K562 (cell line): ENCODE measurements at regions not wholly inside any gene's neighbourhood (a gene's known extent, or its start where the extent isn't known, plus 50 kb on each side); places are given as distances from the start of the nearest gene placed in this dataset.

ENCODE experiments used
- ATAC-seq: fragments of 200-7000 bp; cut with Tn5 transposase; 3 replicates; pipeline ENCODE4 v1.9.1; 2020; ENCODE audit warnings: moderate library complexity
- BruUV-seq: library from RNA; stranded (reverse); fragments of 400-500 nt; replicated peaks from 2 replicates; lab custom pipeline; 2021; lab: Mats Ljungman, UMichigan
- CTCF ChIA-PET: fragments of 300-600 bp; formaldehyde crosslinking; extraction: SDS; loops from one replicate; lab custom pipeline; 2021; ENCODE audit warnings: low intra/inter-chr PET ratio; lab: Yijun Ruan, JAX
- POLR2A ChIA-PET: fragments of 300-600, 350-650 bp; sonication (Branson Sonifier 250); formaldehyde crosslinking; extraction: SDS; loops from one replicate; lab custom pipeline; 2021; ENCODE audit warnings: antibody characterized with exemption, inconsistent platforms; lab: Yijun Ruan, JAX
- DNase-seq, 4 experiments: peaks; one replicate each; pipeline versions ENCODE4 v3.0.0 to v3.0.0-alpha.2; 2011 to 2018; ENCODE audit warnings: low spot score in 3 of 4, mixed read lengths in 3 of 4; ENCODE audit errors: extremely low read depth in 1 of 4
- FAIRE-seq: peaks from 2 replicates; lab custom pipeline; 2011; peaks lifted over from hg19 to GRCh38; lab: Jason Lieb, UNC
- H2AFZ ChIP-seq: 2 replicates; pipeline ENCODE4 v1.6.0; 2011; ENCODE audit warnings: low read depth, low read length, control low read depth, inconsistent platforms
- H3K27ac ChIP-seq: fragments of 200-600 bp; 3 replicates; pipeline ENCODE4 v1.8.0; 2011; ENCODE audit warnings: low read depth, mild to moderate bottlenecking, control low read depth, inconsistent platforms, low read length, moderate library complexity, mixed read lengths; ENCODE audit errors: extremely low read depth
- H3K27me3 ChIP-seq, 2 experiments: fragments of 300-600 bp in 1 of 2; 2 replicates in 1 of 2; 3 replicates in 1 of 2; pipeline versions ENCODE4 v1.6.0 to v1.8.0; 2011; ENCODE audit warnings: inconsistent platforms in 2 of 2, low read length in 2 of 2, mild to moderate bottlenecking in 1 of 2, mixed read lengths in 1 of 2, moderate library complexity in 1 of 2; ENCODE audit not compliant: control insufficient read depth in 2 of 2, insufficient read depth in 2 of 2
- H3K36me3 ChIP-seq: fragments of 300-600 bp; 3 replicates; pipeline ENCODE4 v1.8.0; 2011; ENCODE audit warnings: mild to moderate bottlenecking, low read length, inconsistent platforms; ENCODE audit not compliant: control insufficient read depth, insufficient read depth
- H3K4me1 ChIP-seq, 2 experiments: fragments of 200-600 bp in 1 of 2; replicated peaks in 1 of 2; 2 replicates in 1 of 2; 3 replicates in 1 of 2; pipeline versions ENCODE4 v1.5.1 to v1.8.0; 2011; ENCODE audit warnings: inconsistent platforms in 2 of 2, low read length in 2 of 2, mild to moderate bottlenecking in 1 of 2, mixed read lengths in 1 of 2, moderate library complexity in 1 of 2; ENCODE audit not compliant: control insufficient read depth in 2 of 2, insufficient read depth in 2 of 2
- H3K4me2 ChIP-seq: 2 replicates; pipeline ENCODE4 v1.6.1; 2011; ENCODE audit warnings: low read length, control low read depth, inconsistent platforms, mixed read lengths; ENCODE audit not compliant: insufficient read depth
- H3K4me3 ChIP-seq: fragments of 200-600 bp; sonication (generic), shearing (Covaris generic); 2 replicates; pipeline ENCODE4 v1.5.1; 2016; ENCODE audit warnings: control low read depth, inconsistent platforms
- H3K79me2 ChIP-seq: fragments of 200-600 bp; 3 replicates; pipeline ENCODE4 v1.8.0; 2011; ENCODE audit warnings: low read length, inconsistent platforms; ENCODE audit not compliant: control insufficient read depth, insufficient read depth
- H3K9ac ChIP-seq, 2 experiments: 2 replicates each; pipeline versions ENCODE4 v1.6.0 to v1.6.1; 2011; ENCODE audit warnings: low read depth in 2 of 2, low read length in 2 of 2, control low read depth in 1 of 2, inconsistent platforms in 1 of 2, mild to moderate bottlenecking in 1 of 2, mixed read lengths in 1 of 2; ENCODE audit not compliant: insufficient read depth in 1 of 2
- H3K9me1 ChIP-seq: one replicate; pipeline ENCODE4 v1.6.0; 2011; ENCODE audit warnings: inconsistent platforms, mild to moderate bottlenecking, low read length, moderate library complexity; ENCODE audit not compliant: control insufficient read depth, insufficient read depth
- H3K9me3 ChIP-seq: replicated peaks from 2 replicates; pipeline ENCODE4 v1.5.1; 2011; ENCODE audit warnings: low read depth, low read length, inconsistent platforms; ENCODE audit not compliant: control insufficient read depth, insufficient read depth
- H4K20me1 ChIP-seq: replicated peaks from 2 replicates; pipeline ENCODE4 v1.6.1; 2011; ENCODE audit warnings: low read length, inconsistent platforms, mixed read lengths; ENCODE audit not compliant: control insufficient read depth, insufficient read depth
- CBX8 ChIP-seq: fragments of 200-600 bp; sonication (generic); IDR thresholded peaks from 2 replicates; pipeline ENCODE4 v1.6.1; 2012; ENCODE audit warnings: borderline replicate concordance, mixed run types, low read depth, mild to moderate bottlenecking, moderate library complexity, mixed read lengths, low read length, control low read depth, inconsistent platforms; ENCODE audit not compliant: poor library complexity, severe bottlenecking; ENCODE audit errors: extremely low read depth
- IRF2 ChIP-seq: sonication (generic); formaldehyde crosslinking; IDR thresholded peaks from 2 replicates; pipeline ENCODE4 v1.8.1; 2022; ENCODE audit warnings: mild to moderate bottlenecking, missing genetic modification reagents
- ZBTB2 ChIP-seq: fragments of 450-650 bp; IDR thresholded peaks from 2 replicates; pipeline ENCODE4 v1.6.1; 2016; ENCODE audit warnings: antibody characterized with exemption
- ZNF79 ChIP-seq: fragments of 250-450 bp; sonication (Bioruptor Pico); IDR thresholded peaks from 2 replicates; pipeline ENCODE4 v1.4.0; 2020; ENCODE audit warnings: low read depth, mild to moderate bottlenecking, moderate library complexity
- ZNF830 ChIP-seq: fragments of 250-450 bp; sonication (Bioruptor Pico); IDR thresholded peaks from 2 replicates; pipeline ENCODE4 v1.5.0; 2021; ENCODE audit warnings: mild to moderate bottlenecking
- WGBS: fragments of 100-300 bp; shearing (Covaris generic); methylation state at CpG from one replicate; pipeline ENCODE4 v1.1.6; 2016; ENCODE audit warnings: low coverage, mixed read lengths; ENCODE audit not compliant: insufficient coverage; ENCODE audit errors: missing lambda C conversion rate; 5-methylcytosine and 5-hydroxymethylcytosine counted together
- in situ Hi-C: fragments of 300-500 bp; cut with MboI; formaldehyde crosslinking; loops from 4 replicates; pipeline ENCODE4 v1.15.0; 2018; ENCODE audit warnings: inconsistent platforms, mixed read lengths
- intact Hi-C: fragments of 100-400 bp; cut with micrococcal nuclease; formaldehyde crosslinking; loops from 2 replicates; pipeline ENCODE4 v1.14.2; 2022
- TF ChIP-seq, protein P1 (sequence below), 3 experiments: IDR thresholded peaks in 2 of 3; conservative IDR thresholded peaks in 1 of 3; 2 replicates each; pipeline ENCODE4 v1.5.1; 2011 to 2012; ENCODE audit warnings: low read length in 3 of 3, mild to moderate bottlenecking in 3 of 3, control low read depth in 2 of 3, improper control_type of control experiment in 1 of 3, inconsistent platforms in 1 of 3, low read depth in 1 of 3, mixed read lengths in 1 of 3, moderate library complexity in 1 of 3; ENCODE audit not compliant: insufficient read depth in 2 of 3

GRCh38 chr7:51459809-51460208 is 143.2 kb upstream of the COBL start:
- intact Hi-C loops (no loop called here), in situ Hi-C loops (no loop called here)
- no peak overlapping the region for H3K4me2 ChIP-seq
- H3K27me3 ChIP-seq, result peaks cover 0 to 4% of the 10 kb centered on the region in 2 experiments; a peak in 2 of 5 replicates
- no peak overlapping the region for H3K4me3 ChIP-seq
- POLR2A ChIA-PET, result no interaction called here
- H3K9me1 ChIP-seq, result no peaks in the 10 kb centered on the region
- DNase-seq (no peak), ATAC-seq (peak; percentile 41; the same call in 1 of the 3 replicates), FAIRE-seq (no peak)
- CTCF ChIA-PET, result no interaction called here
- no peaks in the 10 kb centered on the region for H3K36me3 ChIP-seq
- H3K79me2 ChIP-seq, result no peaks in the 10 kb centered on the region
- TF ChIP-seq IRF2, result no peak
- TF ChIP-seq, protein P1, sequence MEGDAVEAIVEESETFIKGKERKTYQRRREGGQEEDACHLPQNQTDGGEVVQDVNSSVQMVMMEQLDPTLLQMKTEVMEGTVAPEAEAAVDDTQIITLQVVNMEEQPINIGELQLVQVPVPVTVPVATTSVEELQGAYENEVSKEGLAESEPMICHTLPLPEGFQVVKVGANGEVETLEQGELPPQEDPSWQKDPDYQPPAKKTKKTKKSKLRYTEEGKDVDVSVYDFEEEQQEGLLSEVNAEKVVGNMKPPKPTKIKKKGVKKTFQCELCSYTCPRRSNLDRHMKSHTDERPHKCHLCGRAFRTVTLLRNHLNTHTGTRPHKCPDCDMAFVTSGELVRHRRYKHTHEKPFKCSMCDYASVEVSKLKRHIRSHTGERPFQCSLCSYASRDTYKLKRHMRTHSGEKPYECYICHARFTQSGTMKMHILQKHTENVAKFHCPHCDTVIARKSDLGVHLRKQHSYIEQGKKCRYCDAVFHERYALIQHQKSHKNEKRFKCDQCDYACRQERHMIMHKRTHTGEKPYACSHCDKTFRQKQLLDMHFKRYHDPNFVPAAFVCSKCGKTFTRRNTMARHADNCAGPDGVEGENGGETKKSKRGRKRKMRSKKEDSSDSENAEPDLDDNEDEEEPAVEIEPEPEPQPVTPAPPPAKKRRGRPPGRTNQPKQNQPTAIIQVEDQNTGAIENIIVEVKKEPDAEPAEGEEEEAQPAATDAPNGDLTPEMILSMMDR (IDR thresholded peaks at IDR 0.05 in 2 of 3, conservative IDR thresholded peaks at IDR 0.05 in 1 of 3; ENCODE audit: insufficient read depth in 2 of 3, low read depth in 1 of 3, low read length in 3 of 3), result no peak
- no peak for TF ChIP-seq CBX8
- no peak for TF ChIP-seq ZBTB2
- TF ChIP-seq ZNF830, result no peak
- no peak for TF ChIP-seq ZNF79 (CRISPR knock-in tag)
- no peaks in the 10 kb centered on the region for H3K9me3 ChIP-seq
- WGBS, result 0% methylated on average over 4 of the region's 4 CpGs
- no TSS peak for BruUV-seq
- H4K20me1 ChIP-seq, result no peaks in the 10 kb centered on the region; the same call in 1 of the 2 replicates
- H3K9ac ChIP-seq, result no peak overlapping the region
- H3K4me1 ChIP-seq, result no peaks in the 10 kb centered on the region
- no peak overlapping the region for H3K27ac ChIP-seq
- H2AFZ ChIP-seq, result no peak overlapping the region
